ENCODE measurements at regions not wholly inside any gene's neighbourhood (a gene's known extent, or its start where the extent isn't known, plus 50 kb on each side); places are given as distances from the start of the nearest gene placed in this dataset.

DNA sequence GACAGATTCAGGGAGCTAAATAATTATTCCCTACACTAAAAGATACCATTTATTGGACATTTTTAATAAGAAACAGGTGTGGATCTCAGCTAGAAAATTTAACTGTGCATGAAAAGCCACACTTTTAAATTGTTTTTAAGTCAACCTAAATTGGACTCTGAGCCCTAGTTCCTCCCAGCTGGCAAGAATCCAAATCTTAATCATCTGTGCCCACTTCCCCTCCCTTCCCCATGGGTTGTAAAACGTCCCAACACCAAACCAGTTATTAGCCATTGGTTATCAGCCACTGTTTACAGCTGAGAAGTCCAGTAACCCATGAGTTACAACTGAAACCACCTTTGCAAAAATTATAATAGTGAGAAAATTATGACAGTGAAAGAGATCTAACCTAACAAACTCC, 125.6 kb upstream of the S100G start:
- no peaks in the 10 kb centered on the region for H3K27me3 ChIP-seq
- H3K36me3 ChIP-seq, result no peaks in the 10 kb centered on the region
- WGBS, 2 donors (ENCODE audit: low coverage in 1 of 2), result 0 to 33% methylated on average over 1 of the region's 1 CpG
- H3K27ac ChIP-seq, result no peak overlapping the region
- no peak overlapping the region for H3K4me3 ChIP-seq
- no peaks in the 10 kb centered on the region for H3K4me1 ChIP-seq
- TF ChIP-seq, protein P1, sequence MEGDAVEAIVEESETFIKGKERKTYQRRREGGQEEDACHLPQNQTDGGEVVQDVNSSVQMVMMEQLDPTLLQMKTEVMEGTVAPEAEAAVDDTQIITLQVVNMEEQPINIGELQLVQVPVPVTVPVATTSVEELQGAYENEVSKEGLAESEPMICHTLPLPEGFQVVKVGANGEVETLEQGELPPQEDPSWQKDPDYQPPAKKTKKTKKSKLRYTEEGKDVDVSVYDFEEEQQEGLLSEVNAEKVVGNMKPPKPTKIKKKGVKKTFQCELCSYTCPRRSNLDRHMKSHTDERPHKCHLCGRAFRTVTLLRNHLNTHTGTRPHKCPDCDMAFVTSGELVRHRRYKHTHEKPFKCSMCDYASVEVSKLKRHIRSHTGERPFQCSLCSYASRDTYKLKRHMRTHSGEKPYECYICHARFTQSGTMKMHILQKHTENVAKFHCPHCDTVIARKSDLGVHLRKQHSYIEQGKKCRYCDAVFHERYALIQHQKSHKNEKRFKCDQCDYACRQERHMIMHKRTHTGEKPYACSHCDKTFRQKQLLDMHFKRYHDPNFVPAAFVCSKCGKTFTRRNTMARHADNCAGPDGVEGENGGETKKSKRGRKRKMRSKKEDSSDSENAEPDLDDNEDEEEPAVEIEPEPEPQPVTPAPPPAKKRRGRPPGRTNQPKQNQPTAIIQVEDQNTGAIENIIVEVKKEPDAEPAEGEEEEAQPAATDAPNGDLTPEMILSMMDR (IDR thresholded peaks at IDR 0.05), result no peak
- TF ChIP-seq POLR2A (IDR thresholded peaks at IDR 0.05) (no peak), EP300 (IDR thresholded peaks at IDR 0.05) (no peak), POLR2AphosphoS5 (IDR thresholded peaks at IDR 0.05) (no peak)
- no peaks in the 10 kb centered on the region for H3K9me3 ChIP-seq
- ATAC-seq, result no peak

DNA sequence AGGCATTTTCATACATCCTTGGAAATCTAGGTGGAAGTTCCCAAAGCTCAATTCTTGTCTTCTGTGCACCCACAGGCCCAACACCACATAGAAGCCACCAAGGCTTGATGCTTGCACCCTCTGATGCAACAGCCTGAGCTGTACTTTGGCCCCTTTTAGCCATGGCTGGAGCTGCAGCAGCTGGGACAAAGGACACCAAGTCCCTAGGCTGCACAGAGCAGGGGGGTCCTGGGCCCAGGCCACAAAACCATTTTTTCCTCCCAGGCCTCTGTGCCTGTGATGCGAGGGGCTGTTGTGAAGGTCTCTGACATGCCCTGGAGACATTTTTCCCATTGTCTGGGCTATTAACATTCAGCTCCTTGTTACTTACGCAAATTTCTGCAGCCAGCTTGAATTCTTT, 124.0 kb upstream of the S100G start:
- H3K9me3 ChIP-seq, result no peaks in the 10 kb centered on the region
- TF ChIP-seq, protein P1 (IDR thresholded peaks at IDR 0.05), result no peak
- TF ChIP-seq POLR2AphosphoS5 (IDR thresholded peaks at IDR 0.05) (no peak), POLR2A (IDR thresholded peaks at IDR 0.05) (no peak), EP300 (IDR thresholded peaks at IDR 0.05) (no peak)
- ATAC-seq, result no peak
- no peaks in the 10 kb centered on the region for H3K4me1 ChIP-seq
- no peaks in the 10 kb centered on the region for H3K27me3 ChIP-seq
- H3K36me3 ChIP-seq, result no peaks in the 10 kb centered on the region
- 20 to 93% methylated on average over 1 to 2 of the region's 2 CpGs for WGBS, 2 donors (ENCODE audit: low coverage in 1 of 2)
- no peak overlapping the region for H3K27ac ChIP-seq
- H3K4me3 ChIP-seq, result no peak overlapping the region

DNA sequence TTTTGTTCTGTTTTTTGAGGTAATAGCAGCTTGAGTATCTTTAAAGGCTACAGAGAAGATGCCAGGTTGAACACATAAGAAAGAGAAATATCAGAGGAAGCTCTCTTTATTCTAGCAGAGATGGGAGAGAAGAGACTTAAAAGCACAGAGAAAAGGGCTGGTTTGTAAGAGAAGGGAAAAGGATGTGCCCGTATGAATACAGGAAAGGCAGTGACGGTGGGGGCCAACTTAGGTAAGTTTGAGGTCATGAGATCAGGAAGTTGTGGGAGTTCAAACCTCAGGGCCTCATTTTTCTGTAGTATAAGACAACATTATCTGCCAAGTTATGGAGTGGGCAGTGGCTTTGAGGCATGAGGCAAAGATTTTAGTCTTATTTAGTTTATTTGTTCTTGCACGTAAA, 121.3 kb upstream of the S100G start:
- no peaks in the 10 kb centered on the region for H3K4me1 ChIP-seq
- no peak for TF ChIP-seq POLR2A (IDR thresholded peaks at IDR 0.05)
- no peak for TF ChIP-seq POLR2AphosphoS5 (IDR thresholded peaks at IDR 0.05)
- no peak for TF ChIP-seq EP300 (IDR thresholded peaks at IDR 0.05)
- TF ChIP-seq, protein P1 (IDR thresholded peaks at IDR 0.05), result no peak
- 68 to 86% methylated on average over 2 to 3 of the region's 3 CpGs for WGBS, 2 donors (ENCODE audit: low coverage in 1 of 2)

More for the DNA sequence above, 121.3 kb upstream of the S100G start:
- no peaks in the 10 kb centered on the region for H3K36me3 ChIP-seq
- H3K4me3 ChIP-seq, result no peak overlapping the region
- no peaks in the 10 kb centered on the region for H3K9me3 ChIP-seq
- no peaks in the 10 kb centered on the region for H3K27me3 ChIP-seq
- H3K27ac ChIP-seq, result no peak overlapping the region
- ATAC-seq, result no peak
